ENCODE measurements at regions not wholly inside any gene's neighbourhood (a gene's known extent, or its start where the extent isn't known, plus 50 kb on each side); places are given as distances from the start of the nearest gene placed in this dataset.

- Histone ChIP-seq H3K4me1 (no peaks in the 10 kb centered on the region), H3K36me3 (no peaks in the 10 kb centered on the region), H3K27me3 (no peaks in the 10 kb centered on the region), H3K9me3 (no peaks in the 10 kb centered on the region), H3K4me3 (no peak overlapping the region), H3K27ac (peak overlapping the region in 2 of 4 donors; percentile 14 to 54)
- TF ChIP-seq POLR2A (IDR thresholded peaks at IDR 0.05) (no peak), CTCF (IDR thresholded peaks at IDR 0.05) (no peak)
- intact Hi-C loops (cut with DNase I): no loop called here
- WGBS, 2 donors: 37 to 38% methylated on average over 3 of the region's 3 CpGs
- no peak for DNase-seq
These were observed 890.7 kb upstream of the EPHA6 start for GRCh38 chr3:95923496-95924210.

- TF ChIP-seq CTCF (IDR thresholded peaks at IDR 0.05): no peak
- no peak for TF ChIP-seq POLR2A (IDR thresholded peaks at IDR 0.05)
- H3K27me3 ChIP-seq: no peaks in the 10 kb centered on the region
- H3K27ac ChIP-seq: no peak overlapping the region
- H3K36me3 ChIP-seq: no peaks in the 10 kb centered on the region
- intact Hi-C loops (cut with DNase I): no loop called here
- H3K4me1 ChIP-seq: no peaks in the 10 kb centered on the region
- no peak overlapping the region for H3K4me3 ChIP-seq
- WGBS, 2 donors: 50 to 77% methylated on average over 8 to 9 of the region's 9 CpGs
- DNase-seq: no peak
- no peaks in the 10 kb centered on the region for H3K9me3 ChIP-seq
These were observed 887.4 kb upstream of the EPHA6 start for GRCh38 chr3:95926904-95927501.

GRCh38 chr3:95934181-95934580, 880.2 kb upstream of the EPHA6 start:
- Histone ChIP-seq H3K4me3 (no peak overlapping the region), H3K9me3 (no peaks in the 10 kb centered on the region), H3K27me3 (no peaks in the 10 kb centered on the region), H3K27ac (no peak overlapping the region), H3K36me3 (no peaks in the 10 kb centered on the region), H3K4me1 (no peaks in the 10 kb centered on the region)
- 58% methylated on average over 1 of the region's 1 CpG for WGBS, 2 donors
- no peak for DNase-seq
- TF ChIP-seq POLR2A (IDR thresholded peaks at IDR 0.05): no peak
- TF ChIP-seq CTCF (IDR thresholded peaks at IDR 0.05): no peak
- intact Hi-C loops (cut with DNase I): no loop called here

- intact Hi-C loops (cut with DNase I): no loop called here
- TF ChIP-seq POLR2A (IDR thresholded peaks at IDR 0.05) (no peak), CTCF (IDR thresholded peaks at IDR 0.05) (no peak)
- Histone ChIP-seq H3K4me1 (no peaks in the 10 kb centered on the region), H3K27me3 (no peaks in the 10 kb centered on the region), H3K9me3 (no peaks in the 10 kb centered on the region), H3K4me3 (no peak overlapping the region), H3K36me3 (no peaks in the 10 kb centered on the region), H3K27ac (no peak overlapping the region)
- no peak for DNase-seq
- 26 to 40% methylated on average over 4 of the region's 4 CpGs for WGBS, 2 donors
These were observed 875.1 kb upstream of the EPHA6 start for GRCh38 chr3:95939235-95939809.

GRCh38 chr3:95965704-95966336, 848.6 kb upstream of the EPHA6 start:
- intact Hi-C loops (cut with DNase I): no loop called here
- no peak for DNase-seq
- no peak for TF ChIP-seq CTCF (IDR thresholded peaks at IDR 0.05)
- no peak for TF ChIP-seq POLR2A (IDR thresholded peaks at IDR 0.05)
- Histone ChIP-seq H3K27me3 (no peaks in the 10 kb centered on the region), H3K4me3 (no peak overlapping the region), H3K9me3 (no peaks in the 10 kb centered on the region), H3K27ac (no peak overlapping the region), H3K36me3 (no peaks in the 10 kb centered on the region), H3K4me1 (no peaks in the 10 kb centered on the region)
- WGBS, 2 donors: 49 to 65% methylated on average over 2 of the region's 2 CpGs
